Hepatocyte (in vitro differentiated cells): ENCODE measurements at regions not wholly inside any gene's neighbourhood (a gene's known extent, or its start where the extent isn't known, plus 50 kb on each side); places are given as distances from the start of the nearest gene placed in this dataset.
"Not testable (repeated sequence)": the region's sequence is repeated elsewhere in the genome, so short reads cannot be mapped to it uniquely, and the experiment has no call there.

Source experiments
- DNase-seq: peaks from one replicate; pipeline ENCODE4 v3.0.0-alpha.2; 2016; ENCODE audit warnings: low spot score
- H2AFZ ChIP-seq: fragments of 200-600 bp; sonication (generic); 2 replicates; pipeline ENCODE4 v1.6.0; 2016; ENCODE audit warnings: antibody characterized with exemption, mild to moderate bottlenecking
- H3K27ac ChIP-seq: fragments of 200-600 bp; sonication (generic); 2 replicates; pipeline ENCODE4 v1.5.1; 2016; ENCODE audit warnings: mild to moderate bottlenecking
- H3K27me3 ChIP-seq: fragments of 200-600 bp; sonication (generic); 2 replicates; pipeline ENCODE4 v1.6.1; 2016
- H3K36me3 ChIP-seq: fragments of 200-600 bp; sonication (generic); replicated peaks from 2 replicates; pipeline ENCODE4 v1.5.1; 2016; ENCODE audit warnings: low read depth; ENCODE audit not compliant: insufficient read depth
- H3K4me1 ChIP-seq: fragments of 200-600 bp; sonication (generic); 2 replicates; pipeline ENCODE4 v1.5.1; 2016; ENCODE audit warnings: mild to moderate bottlenecking, moderate library complexity; ENCODE audit not compliant: insufficient read depth
- H3K4me2 ChIP-seq: fragments of 200-600 bp; sonication (generic); 2 replicates; pipeline ENCODE4 v1.6.0; 2016
- H3K4me3 ChIP-seq: fragments of 200-600 bp; sonication (generic); 2 replicates; pipeline ENCODE4 v1.5.1; 2016; ENCODE audit warnings: mild to moderate bottlenecking
- H3K79me2 ChIP-seq: fragments of 200-600 bp; sonication (generic); 2 replicates; pipeline ENCODE4 v1.6.0; 2017; ENCODE audit warnings: mild to moderate bottlenecking
- H3K9me2 ChIP-seq: fragments of 200-600 bp; sonication (generic); replicated peaks from 2 replicates; pipeline ENCODE4 v1.6.0; 2017; ENCODE audit warnings: mild to moderate bottlenecking; ENCODE audit not compliant: insufficient read depth
- H3K9me3 ChIP-seq: fragments of 200-600 bp; sonication (generic); 2 replicates; pipeline ENCODE4 v1.5.1; 2016; ENCODE audit warnings: low read depth, mild to moderate bottlenecking
- H4K20me1 ChIP-seq: fragments of 200-600 bp; sonication (generic); 2 replicates; pipeline ENCODE4 v1.6.0; 2016; ENCODE audit warnings: mild to moderate bottlenecking; ENCODE audit not compliant: insufficient read depth, poor library complexity, severe bottlenecking
- CTCF ChIP-seq: fragments of 200-600 bp; sonication (generic); IDR thresholded peaks from 2 replicates; pipeline ENCODE4 v1.5.1; 2016; ENCODE audit warnings: antibody characterized with exemption, mild to moderate bottlenecking; ENCODE audit not compliant: poor library complexity
- EZH2 ChIP-seq: fragments of 200-600 bp; sonication (generic); IDR thresholded peaks from 2 replicates; pipeline ENCODE4 v1.6.1; 2016; ENCODE audit warnings: antibody characterized with exemption, mild to moderate bottlenecking, borderline replicate concordance
- EZH2phosphoT487 ChIP-seq: fragments of 200-600 bp; sonication (generic); IDR thresholded peaks from one replicate; pipeline ENCODE4 v1.6.1; 2018; ENCODE audit warnings: antibody characterized with exemption, mild to moderate bottlenecking, low read depth, moderate library complexity; ENCODE audit not compliant: unreplicated experiment, severe bottlenecking
- WGBS: methylation state at CpG from one replicate; pipeline ENCODE4 v1.1.6; 2016; ENCODE audit warnings: low lambda C conversion rate; ENCODE audit errors: missing lambda C conversion rate; 5-methylcytosine and 5-hydroxymethylcytosine counted together

- no peaks in the 10 kb centered on the region for H3K79me2 ChIP-seq
- H4K20me1 ChIP-seq, result no peaks in the 10 kb centered on the region
- H3K4me2 ChIP-seq, result no peak overlapping the region
- H3K4me1 ChIP-seq, result no peaks in the 10 kb centered on the region
- DNase-seq, result no peak
- no peaks in the 10 kb centered on the region for H3K9me2 ChIP-seq
- no peak overlapping the region for H3K4me3 ChIP-seq
- H3K27me3 ChIP-seq, result no peaks in the 10 kb centered on the region
- H3K36me3 ChIP-seq, result no peaks in the 10 kb centered on the region
- H3K27ac ChIP-seq, result no peak overlapping the region
- TF ChIP-seq EZH2phosphoT487, result no peak
- no peak for TF ChIP-seq CTCF
- TF ChIP-seq EZH2, result no peak
- no peaks in the 10 kb centered on the region for H3K9me3 ChIP-seq
- no peak overlapping the region for H2AFZ ChIP-seq
- WGBS, result 94% methylated on average over 1 of the region's 1 CpG
Measured at GRCh38 chr2:180890781-180891180, 89.6 kb upstream of the UBE2E3 start.

- Histone ChIP-seq H4K20me1 (no peaks in the 10 kb centered on the region), H3K4me1 (no peaks in the 10 kb centered on the region), H3K4me2 (no peak overlapping the region), H3K9me2 (no peaks in the 10 kb centered on the region), H3K27ac (no peak overlapping the region), H3K79me2 (no peaks in the 10 kb centered on the region), H3K36me3 (no peaks in the 10 kb centered on the region), H3K27me3 (no peaks in the 10 kb centered on the region), H3K9me3 (no peaks in the 10 kb centered on the region), H3K4me3 (no peak overlapping the region), H2AFZ (no peak overlapping the region)
- TF ChIP-seq EZH2, result no peak
- no peak for TF ChIP-seq CTCF
- TF ChIP-seq EZH2phosphoT487, result no peak
- DNase-seq, result no peak
Measured at GRCh38 chr2:180882959-180883358, 97.4 kb upstream of the UBE2E3 start.

GRCh38 chr2:180876506-180876905 lies 103.9 kb upstream of the UBE2E3 start:
- no peak overlapping the region for H3K27ac ChIP-seq
- no peaks in the 10 kb centered on the region for H3K36me3 ChIP-seq
- H3K4me1 ChIP-seq, result no peaks in the 10 kb centered on the region
- TF ChIP-seq EZH2phosphoT487 (no peak), CTCF (no peak), EZH2 (no peak)
- H2AFZ ChIP-seq, result no peak overlapping the region
- peaks cover 8% of the 10 kb centered on the region for H3K9me3 ChIP-seq
- H3K9me2 ChIP-seq, result no peaks in the 10 kb centered on the region
- no peak overlapping the region for H3K4me2 ChIP-seq
- H3K27me3 ChIP-seq, result no peaks in the 10 kb centered on the region
- no peak for DNase-seq
- H3K79me2 ChIP-seq, result no peaks in the 10 kb centered on the region
- H3K4me3 ChIP-seq, result no peak overlapping the region
- WGBS, result 31% methylated on average over 3 of the region's 3 CpGs
- H4K20me1 ChIP-seq, result no peaks in the 10 kb centered on the region

- Histone ChIP-seq H3K79me2 (no peaks in the 10 kb centered on the region), H3K27ac (no peak overlapping the region), H3K4me3 (no peak overlapping the region), H2AFZ (no peak overlapping the region), H3K36me3 (no peaks in the 10 kb centered on the region), H3K4me2 (no peak overlapping the region), H3K9me3 (peaks cover 8% of the 10 kb centered on the region), H4K20me1 (no peaks in the 10 kb centered on the region), H3K27me3 (no peaks in the 10 kb centered on the region), H3K9me2 (no peaks in the 10 kb centered on the region), H3K4me1 (no peaks in the 10 kb centered on the region)
- no peak for TF ChIP-seq CTCF
- no peak for TF ChIP-seq EZH2
- TF ChIP-seq EZH2phosphoT487, result no peak
- WGBS, result 98% methylated on average over 18 of the region's 30 CpGs
- no peak for DNase-seq
Measured at GRCh38 chr2:180873219-180873618, 107.2 kb upstream of the UBE2E3 start.

- not testable (repeated sequence) for H3K79me2 ChIP-seq, H4K20me1 ChIP-seq, H3K4me2 ChIP-seq, H3K4me3 ChIP-seq, H3K27me3 ChIP-seq, H2AFZ ChIP-seq, H3K9me2 ChIP-seq, H3K36me3 ChIP-seq, H3K4me1 ChIP-seq, DNase-seq, H3K27ac ChIP-seq, H3K9me3 ChIP-seq
- WGBS, result 93% methylated on average over 8 of the region's 8 CpGs
Measured at GRCh38 chr2:180872781-180873180, 107.6 kb upstream of the UBE2E3 start.
